NCI-H510A treated with DMSO at 0.1 percent for 48 hours (cell line): ENCODE measurements at regions not wholly inside any gene's neighbourhood (a gene's known extent, or its start where the extent isn't known, plus 50 kb on each side); places are given as distances from the start of the nearest gene placed in this dataset.

Experiments
- DNase-seq: peaks from one replicate; lab custom pipeline; 2025; lab: John Stamatoyannopoulos, UW

DNA sequence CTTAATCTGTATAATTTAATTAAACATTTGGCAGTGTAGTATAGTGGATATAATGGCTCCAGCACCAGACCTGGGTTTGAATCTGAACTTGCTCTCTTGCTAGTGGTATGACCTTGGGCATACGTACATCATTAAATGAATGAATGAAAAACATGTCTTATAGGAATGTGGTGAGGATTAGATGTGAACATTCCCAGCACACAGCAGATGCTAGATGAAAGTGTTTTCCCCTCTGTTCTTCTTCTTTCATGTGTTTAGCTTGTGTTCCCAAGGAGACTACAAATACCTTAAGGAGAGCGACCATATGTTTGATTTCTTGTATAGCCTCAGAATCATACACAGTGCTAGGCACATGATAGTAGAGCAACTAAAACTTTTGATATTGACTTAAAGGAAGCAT is 56.5 kb downstream of the CT47B1 start:
- no peak for DNase-seq

DNA sequence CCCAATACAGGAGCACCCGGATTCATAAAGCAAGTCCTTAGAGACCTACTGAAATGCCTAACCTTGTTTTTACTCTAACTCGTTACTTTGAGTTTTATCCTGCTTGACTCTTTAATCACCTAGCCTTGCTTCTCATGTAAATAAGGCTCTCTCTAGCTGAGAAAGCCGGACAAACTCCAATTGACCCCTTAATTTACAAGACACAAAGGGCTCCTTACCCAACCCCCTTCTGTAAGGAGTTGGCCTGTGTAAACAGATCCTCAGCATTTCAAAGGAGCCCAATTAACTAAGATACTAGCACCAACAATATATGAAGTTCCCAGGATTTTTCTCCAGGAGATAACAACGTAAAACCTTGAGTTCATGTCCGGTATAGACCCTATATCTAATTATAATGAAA is 61.7 kb downstream of the CT47B1 start:
- no peak for DNase-seq

DNA sequence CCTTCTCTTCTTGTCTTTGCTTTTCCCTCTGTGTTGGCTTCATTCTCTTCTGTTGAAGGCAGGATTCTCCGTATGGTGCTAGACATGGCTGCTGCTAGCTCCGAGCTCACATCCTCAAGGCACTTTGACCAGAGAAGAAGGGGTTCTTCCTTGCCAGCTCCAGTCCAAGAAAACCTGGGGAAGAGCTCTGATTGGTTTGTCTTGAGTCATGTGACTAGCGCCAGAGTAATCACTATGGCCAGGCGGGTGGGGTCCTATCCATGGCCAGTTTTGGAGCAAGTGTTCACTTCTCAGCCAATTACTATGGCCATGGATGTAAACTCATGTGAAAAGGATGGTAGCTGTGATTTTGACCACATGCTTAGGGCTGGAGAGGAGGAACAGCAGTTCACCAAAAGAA is 74.2 kb downstream of the CT47B1 start:
- DNase-seq: no peak

DNA sequence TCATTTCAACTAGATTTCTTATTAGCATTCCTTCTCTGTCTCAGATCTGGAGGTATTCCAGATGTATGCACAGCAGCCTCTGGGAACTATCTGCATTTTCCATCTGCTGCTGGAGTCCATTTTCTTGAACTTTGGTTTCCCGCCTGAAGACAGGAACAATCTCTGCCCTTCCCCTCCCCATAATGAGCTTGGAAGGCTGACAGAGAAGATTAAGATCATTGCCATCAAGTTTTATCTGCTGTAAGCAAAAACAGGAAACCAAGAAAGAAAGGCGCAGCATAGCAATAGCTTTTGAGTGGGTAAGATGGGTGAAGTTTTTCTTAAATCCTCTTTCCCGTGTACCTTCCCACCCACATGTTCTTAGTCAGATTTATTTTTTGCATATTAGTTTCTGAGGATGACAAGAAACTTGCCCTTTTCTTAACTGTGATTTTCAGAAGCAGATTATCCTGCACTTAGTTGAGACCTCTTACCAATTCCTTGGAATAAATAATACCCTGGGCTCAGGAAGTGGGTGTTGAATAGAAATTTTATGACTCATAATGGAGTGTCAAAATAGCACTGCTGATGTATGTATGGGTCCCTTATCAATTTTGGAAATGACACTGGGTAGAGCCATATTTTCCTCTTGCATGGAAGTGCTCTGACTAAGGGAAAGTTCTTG is 78.3 kb downstream of the CT47B1 start:
- DNase-seq: no peak

DNA sequence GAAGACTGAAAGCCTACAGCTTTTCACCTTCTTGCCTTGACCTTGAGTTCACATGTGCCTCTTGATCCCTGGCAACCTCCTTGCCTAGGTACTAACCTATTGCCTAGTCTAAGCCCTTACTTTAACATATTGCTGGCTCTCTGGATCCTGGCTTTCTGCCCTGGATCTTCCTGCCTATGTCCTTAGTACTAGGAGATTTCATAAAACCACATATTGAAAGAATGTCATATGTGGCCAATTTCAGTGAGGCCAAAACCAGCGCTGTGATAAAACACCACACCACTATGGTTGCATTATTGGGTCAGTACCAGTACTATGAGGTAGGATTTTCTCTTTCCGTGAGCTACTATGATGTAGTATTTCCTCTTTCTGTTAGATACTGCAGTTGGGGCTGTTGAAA is 80.4 kb downstream of the CT47B1 start:
- DNase-seq: no peak

DNA sequence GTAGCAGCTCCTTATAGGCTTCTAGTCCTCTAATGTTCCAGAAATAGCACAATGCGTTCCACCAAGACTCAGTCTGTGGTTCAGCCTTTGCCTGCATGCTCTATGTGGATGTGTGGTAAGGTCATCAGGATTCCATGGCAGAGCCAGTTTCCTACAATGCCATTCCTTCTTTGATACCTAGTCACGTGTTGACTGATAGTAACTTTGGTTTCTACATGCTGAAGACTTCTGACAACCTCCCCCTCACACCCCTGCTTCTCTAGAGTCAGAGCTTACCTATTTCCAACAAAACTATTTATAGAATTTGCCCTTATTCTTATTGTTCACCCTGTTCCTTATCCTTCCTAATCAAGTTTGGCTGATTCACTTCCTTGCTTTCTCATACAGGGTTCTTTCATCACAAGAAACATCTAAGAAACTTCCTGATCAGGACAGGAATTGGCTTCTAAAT is 81.1 kb downstream of the CT47B1 start:
- no peak for DNase-seq

DNA sequence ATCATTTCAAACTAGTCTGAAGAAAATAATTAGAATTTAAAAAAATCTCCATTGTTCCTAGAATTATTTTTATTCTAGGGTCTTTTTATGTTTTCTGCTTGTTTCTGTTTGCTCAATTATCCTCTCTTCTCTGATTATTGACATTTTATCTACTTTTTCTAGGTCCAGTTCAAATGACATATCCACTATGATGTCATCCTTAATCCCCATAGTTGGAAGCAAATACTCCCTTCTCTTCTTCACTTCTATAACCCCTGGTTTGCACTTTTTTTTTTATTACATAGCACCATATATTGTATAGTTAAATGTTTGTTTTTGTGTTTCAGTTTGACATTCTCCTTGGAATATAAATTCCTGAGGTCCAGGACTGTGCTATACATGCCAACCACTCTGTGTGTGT is 82.6 kb downstream of the CT47B1 start:
- no peak for DNase-seq

DNA sequence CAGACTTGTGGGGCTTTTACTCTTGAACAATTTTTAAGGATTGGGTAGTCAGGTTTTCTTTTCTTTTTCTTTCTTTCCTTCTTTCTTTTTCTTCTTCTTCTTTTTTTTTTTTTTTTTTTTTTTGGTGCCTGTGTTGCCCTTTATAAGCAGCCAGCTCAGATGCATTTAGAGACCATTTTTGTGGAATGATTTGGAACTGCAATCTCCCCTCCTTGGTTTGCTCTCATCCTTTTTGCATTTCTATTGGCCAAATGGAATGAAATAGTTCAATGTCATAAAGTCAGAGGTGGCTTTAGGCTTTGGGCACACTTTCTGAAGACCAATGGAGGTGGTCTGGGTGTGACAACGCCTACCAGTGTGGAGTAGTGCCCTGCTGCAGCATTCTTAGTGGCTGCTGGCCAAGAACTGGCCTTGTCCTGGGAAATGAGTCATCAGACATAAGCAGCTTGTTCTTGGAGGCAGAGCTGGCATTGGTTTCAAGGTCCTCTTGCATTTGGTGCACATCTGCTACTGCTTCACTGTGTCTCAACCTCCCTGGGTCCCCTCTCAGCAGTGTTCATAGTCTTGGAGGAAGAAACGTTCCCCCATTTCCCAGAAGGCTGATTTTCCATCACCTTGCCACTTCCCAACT is 84.5 kb downstream of the CT47B1 start:
- no peak for DNase-seq

DNA sequence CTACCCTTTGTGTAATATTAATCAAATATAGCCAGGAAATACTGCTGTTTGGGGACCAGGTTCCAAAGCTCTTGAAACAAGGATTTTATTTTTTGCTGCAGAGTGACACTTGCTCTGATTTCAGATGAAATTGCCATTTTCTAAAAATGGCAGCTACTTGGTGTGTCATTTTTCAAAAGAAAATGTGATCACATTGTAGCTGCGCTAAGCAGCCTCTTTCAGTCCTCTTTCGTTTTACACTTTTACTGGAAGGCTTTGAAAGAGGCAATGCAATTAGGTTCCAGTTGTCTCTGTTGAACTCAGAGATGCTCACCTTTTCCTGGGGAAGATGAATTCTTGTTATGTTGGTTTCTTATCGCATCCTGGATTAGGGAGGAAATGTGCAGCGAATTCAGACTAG is 85.1 kb downstream of the CT47B1 start:
- no peak for DNase-seq

DNA sequence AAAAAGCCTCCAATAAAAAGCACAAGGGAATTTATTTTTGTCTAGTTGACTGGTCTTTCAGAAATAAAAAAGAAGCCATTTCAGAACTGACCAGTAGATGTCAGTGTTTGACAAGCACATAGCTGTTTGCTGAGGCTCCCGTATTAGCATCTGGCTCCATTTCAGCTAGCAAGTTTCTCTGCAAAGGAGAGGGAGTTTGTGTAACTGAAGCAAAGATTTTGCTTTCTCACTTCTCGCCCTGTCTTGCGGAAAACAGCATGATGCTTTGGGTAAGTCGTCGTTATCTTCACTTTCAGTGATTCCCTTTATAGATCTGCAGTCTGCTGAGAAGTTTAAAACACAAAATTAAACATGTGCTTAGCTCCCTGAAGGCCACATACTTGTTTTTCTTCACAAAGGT is 85.5 kb downstream of the CT47B1 start:
- peak; percentile 77 for DNase-seq

DNA sequence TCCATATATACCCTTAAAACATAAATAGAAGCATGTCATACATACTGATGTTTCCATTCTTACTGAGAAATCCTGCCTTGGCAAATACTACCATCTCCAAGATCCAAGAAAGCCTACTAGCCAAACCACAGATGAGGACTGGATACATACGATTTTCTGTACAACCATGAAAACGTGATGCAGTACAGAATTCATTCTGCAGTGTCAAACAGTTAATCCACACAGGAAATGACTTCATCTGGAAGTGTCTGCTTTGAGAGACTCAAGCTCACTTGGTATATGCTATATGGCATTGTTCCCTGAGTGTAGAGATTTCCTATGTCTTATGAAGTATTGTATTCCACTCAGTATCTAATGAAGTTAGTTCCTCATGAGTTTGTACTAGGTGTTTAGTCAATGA is 94.3 kb downstream of the CT47B1 start:
- DNase-seq: no peak

DNA sequence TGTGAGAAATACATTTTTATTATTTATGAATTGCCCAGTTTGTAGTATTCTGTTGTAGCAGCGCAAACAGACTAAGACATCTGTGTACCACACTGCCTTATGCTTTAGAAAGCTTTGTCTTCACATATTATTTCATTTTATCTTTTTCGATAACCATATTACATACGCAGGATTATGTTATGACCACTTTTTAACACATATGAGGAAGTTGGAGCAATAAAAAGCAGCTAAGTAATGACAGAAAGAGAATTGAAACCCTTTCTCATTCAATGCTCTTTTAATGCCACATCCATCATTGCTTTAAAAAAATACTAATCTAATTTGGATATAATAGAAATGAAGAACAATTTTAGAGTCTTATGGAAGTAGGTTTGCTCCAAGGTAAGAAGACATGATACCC is 99.7 kb downstream of the CT47B1 start:
- no peak for DNase-seq

DNA sequence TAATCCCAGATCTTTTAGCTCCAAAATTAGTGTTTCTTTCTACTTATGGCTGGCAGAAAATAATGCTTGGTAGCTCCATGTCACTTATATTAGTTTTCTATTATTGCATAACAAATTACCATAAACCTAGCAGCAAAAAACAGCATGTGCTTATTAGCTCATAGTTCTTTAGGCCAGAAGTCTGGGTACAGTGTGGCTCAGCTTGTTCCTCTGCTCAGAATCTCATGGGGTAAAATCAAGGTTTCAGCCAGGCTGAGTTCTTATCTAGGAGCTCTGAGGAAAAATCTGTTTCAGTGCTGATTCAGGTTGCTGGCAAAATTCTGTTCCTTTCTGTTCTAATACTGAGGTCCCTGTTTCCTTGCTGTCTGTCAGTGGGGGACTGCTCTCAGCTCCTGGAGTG is 101.1 kb downstream of the CT47B1 start:
- DNase-seq: no peak

DNA sequence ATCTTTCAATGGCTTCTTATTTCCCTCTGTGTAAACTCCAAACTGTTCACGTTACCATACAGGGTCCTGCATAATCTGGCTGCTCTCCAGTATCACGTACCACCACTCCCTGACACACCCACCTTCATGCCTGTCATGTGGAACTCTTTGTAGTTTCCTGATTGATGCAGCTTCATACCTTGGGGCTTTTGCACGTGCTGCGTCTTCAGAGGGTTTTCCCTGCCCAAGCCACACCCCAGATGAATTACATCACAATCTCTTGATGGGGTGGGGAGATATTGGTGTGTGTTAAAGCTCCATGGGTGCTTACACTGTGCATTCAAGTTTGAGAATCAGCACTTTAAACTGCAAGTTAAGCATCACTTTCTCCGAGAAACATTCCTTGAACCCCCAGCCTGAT is 101.9 kb downstream of the CT47B1 start:
- DNase-seq: no peak

DNA sequence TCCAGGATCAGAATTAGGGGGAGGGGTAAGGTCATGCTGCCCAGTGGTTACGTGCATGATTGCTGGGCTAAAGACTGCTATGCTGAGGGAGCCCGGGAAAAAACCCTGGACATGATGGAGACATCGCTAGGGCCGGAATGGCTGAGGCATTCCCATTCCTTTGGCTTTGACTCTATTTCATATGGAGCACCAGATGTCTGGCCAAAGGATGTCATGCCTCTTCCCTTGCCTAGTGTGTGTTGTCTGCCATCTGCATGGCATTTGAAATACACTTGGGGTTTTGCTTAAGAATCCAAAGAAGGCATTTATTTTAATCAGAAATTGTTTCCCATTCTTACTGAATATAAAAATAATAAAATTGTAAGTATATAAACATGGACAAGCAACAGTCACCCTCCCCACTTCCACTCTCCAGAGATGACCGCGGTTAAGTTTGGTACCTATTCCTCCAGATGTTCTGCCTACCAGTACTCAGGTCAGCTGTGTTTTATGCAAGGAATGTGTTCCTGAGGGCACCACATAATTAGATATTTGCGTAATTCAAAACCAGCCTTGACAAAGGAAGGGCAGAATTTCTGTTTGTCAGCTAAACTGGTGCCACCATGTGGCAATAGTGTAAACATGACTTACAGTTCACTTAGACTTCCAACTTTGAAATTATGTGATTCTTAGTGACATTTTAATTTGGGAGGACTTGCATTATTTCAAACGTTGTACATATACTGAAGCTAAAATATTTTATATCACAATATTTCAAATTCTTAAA is 105.9 kb downstream of the CT47B1 start:
- DNase-seq: peak; percentile 46

DNA sequence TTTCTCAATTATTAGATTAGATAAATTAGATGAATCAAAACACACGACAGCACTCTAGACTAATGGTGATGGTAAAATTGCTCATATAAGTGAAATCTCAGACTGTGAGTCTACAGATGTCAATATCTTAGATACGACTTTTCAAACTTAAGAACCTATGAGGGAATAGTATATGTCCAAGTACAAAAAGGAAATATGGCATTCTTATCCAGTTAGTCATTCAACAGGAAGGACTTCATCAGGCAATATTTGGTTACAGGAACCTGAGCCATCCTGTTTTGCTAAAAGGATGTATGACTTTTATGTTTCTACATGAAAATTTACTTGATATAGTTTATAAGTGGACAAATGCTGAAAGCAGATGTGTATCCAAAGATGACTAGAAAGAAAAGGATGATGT is 107.0 kb downstream of the CT47B1 start:
- no peak for DNase-seq

DNA sequence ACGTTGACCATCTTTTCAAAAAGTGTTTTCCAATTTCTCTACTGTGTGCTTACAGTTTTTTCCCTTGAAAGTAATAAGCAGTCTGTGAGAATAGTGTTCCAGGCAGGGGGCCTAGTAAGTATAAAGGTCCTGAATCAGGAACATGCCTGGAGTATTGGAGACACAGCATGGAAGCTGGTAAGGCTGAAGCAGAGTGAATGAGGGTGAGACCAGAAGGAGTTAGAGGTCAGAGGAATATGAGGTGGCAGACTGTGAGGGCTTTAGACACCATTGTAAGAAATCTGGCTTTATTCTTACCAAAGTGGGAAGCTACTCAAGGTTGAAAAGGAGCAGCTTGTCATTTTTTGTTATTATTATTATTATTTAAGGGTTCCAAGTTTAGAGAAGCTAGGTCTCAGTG is 107.4 kb downstream of the CT47B1 start:
- DNase-seq: no peak

DNA sequence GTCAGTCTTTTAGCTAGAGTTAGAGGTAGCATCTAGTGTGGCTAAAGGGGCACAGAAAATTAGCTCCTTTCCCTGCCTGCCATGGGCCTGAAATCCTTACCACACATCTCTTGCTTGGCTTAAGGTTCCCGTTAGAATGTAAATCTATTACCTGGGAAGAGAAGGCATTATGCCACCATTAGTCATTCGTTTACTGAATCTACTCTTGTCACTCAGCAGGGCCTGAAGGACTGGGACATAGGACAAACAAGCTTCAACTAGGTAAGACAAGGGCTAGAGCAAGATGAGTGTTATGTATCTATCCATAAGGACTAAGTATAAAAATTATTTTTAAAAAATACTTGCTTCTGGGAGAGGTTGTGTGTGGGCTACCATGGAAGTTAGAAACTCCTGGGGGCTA is 112.4 kb downstream of the CT47B1 start:
- no peak for DNase-seq

DNA sequence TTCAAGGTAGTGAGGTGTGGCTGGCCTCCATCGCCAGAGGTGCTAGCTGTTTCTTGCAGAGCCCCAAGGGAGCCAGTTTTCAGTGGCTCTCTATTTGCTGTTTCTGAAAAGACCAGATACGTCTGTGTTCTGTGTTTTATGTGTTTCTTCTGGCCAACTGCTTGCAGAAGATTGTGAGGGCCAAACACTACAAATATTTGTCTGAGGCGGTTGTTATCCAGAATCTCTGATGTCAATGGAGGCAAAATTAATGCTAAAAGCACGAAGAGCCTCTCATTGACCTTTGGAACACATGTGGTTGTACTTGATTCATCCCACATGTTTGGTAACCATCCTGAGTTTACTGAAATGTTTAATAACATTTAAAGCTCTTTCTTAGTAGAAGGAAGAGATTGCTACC is 113.9 kb downstream of the CT47B1 start:
- DNase-seq: no peak

DNA sequence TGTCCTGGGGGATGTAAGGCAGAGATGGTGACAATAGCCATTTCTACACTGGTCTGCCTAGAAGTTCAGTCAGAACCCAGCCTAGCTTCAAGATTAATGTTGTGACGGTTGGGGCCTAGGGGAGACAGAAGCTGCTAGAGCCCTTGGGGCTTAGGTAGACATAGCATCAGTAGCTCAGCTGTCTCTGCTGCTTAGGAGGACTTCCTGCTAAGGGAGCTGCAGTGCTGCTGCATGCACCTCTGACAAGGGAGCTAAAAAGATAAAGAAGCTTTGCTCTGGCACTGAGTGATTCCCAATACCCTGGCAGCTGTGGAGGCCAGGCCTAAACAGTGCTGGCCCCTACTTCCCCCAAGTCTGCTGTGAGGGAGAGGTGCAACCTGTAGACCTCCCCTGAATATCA is 116.0 kb downstream of the CT47B1 start:
- DNase-seq: no peak

DNA sequence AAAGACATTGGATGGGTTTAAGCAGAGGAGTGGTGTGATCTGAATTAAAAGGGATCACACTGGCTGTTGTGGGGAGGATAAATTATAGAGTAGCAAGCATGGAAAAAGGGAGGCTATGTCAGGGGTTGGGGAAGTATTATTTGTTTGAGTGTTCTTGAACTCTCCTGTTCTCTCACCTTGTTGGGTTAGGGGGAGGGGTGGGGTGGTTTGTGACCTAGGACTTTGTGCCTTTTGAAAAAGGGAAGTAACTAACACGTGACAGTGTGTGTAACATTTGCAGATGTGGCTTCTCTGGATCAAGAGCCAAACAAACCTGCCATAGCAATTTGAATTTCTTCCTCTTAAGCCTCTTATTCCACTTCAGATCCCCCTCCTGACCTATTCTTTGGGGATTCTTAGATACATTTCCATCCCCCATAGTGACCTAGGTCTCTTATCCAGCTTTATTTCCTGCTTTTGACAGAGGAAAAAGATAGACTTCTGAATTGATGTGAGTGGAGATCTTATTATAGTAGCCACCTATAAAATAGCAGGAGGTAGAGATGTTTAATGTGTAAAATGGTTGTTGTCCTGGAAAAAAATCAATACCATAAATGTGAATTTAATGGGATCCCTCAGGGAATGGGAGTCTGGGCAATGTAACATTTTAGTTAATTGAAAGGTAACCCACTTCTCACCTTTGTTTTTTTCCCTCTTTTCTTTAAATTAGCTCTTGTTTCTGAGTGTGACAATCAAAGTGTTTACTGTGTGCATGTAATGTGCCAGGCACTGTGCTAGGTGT is 120.4 kb downstream of the CT47B1 start:
- peak; percentile 52 for DNase-seq

DNA sequence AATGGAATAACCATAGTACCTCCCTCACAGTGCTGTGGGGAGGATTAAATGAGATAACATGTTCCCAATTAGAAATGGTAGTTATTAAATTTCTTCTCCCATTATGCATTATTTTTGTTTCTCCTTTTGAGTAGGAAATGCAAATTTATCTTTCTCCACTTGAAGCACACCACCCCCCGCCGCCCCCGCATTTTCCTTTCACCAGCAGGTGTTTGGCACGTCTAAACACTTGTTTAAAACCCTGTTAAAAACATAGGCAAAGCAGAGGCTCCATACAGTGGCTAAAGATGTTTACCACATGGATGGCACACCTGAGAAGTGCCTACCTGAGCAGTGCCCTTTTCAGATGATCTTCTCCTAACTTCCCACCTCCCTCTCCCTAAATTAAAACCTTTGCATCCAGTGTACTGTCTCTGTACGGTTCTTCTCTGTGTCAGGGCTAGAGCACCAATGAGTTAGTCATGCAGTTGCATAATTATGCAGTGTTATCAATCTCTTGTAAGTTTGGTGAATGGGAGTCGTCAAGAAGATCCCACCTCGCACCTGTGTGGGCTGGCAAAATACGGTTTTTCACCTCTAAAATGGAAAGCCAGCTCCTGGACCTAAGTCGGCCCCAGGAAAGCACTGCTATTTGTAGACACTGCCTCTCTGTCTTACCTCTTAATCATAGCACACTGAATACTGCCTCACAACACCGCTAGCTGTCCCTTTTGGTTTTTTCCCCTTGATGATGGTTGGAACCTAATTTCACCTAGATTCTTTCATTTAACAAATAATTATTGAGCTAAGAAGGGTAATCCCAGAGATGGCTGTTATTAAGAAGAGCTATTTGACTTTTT is 122.0 kb downstream of the CT47B1 start:
- DNase-seq: peak; percentile 38
